ENCODE measurements at regions not wholly inside any gene's neighbourhood (a gene's known extent, or its start where the extent isn't known, plus 50 kb on each side); places are given as distances from the start of the nearest gene placed in this dataset.
A peak's percentile ranks its signal among the peaks of the same experiment; 100 is the strongest.

DNA sequence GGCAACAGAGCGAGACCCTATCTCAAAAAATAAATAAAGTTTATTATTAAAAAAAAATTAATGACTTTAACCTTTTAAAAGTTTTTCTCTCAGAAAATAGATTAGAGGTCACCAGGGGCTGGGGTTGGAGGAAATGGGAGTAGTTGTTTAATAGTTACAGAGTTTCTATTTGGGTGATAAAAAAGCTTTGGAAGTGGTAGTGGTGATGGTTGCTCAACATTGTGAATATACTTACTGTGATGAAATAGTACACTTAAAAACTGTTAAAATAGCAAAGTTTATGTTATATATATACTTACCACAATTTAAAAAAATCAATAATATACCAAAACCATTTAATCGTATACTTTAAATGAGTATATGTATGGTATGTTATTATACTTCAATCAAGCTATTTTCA, 59.6 kb downstream of the ARL6IP4 start:
- no peak for DNase-seq

DNA sequence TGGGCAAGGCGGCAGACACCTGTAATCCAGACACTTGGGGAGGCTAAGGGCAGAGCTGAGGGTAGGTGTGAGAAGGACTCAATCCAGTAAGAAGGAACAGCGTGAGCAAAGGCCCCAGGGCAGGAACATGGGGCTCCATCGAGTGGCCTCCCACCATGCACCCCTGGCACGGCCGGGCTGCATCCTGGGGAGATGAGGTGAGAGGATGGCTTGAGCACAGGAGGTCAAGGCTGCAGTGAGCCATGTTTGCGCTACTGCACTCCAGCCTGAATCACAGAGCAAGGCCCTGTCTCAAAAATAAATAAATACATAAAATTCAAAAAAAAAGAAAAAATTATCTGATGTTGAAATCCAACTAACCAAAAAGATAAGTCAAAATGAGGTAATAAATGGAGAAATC, 58.5 kb downstream of the ARL6IP4 start:
- DNase-seq = no peak

- no peak for DNase-seq
Observed at GRCh38 chr12:123038486-123038885, 58.0 kb downstream of the ARL6IP4 start.

- DNase-seq = no peak
Observed at GRCh38 chr12:123037791-123038190, 57.3 kb downstream of the ARL6IP4 start.

- no peak for DNase-seq
Observed at GRCh38 chr12:123036466-123037285, 56.2 kb downstream of the ARL6IP4 start.

DNA sequence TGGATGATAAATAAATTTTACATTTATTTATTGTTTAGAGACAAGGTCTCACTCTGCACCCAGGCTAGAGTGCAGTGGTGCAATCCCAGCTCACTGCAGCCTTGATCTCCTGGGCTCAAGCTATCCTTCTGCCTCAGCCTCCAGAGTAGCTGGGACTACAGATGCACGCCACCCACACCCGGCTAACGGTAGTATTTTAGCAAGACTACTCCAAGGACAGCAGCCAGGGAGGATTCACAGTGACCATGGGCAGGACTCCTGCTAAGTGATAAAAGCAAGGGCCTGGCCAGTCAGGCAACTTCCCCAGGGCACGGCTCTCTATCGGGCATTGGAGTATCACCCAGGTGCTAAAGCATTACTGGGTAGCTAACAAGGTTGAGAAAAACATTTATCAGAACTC, 55.4 kb downstream of the ARL6IP4 start:
- DNase-seq = no peak

- DNase-seq = no peak
Observed at GRCh38 chr12:123034865-123035264, 54.4 kb downstream of the ARL6IP4 start.

GRCh38 chr12:123034022-123034541, 53.6 kb downstream of the ARL6IP4 start:
- no peak for DNase-seq

DNA sequence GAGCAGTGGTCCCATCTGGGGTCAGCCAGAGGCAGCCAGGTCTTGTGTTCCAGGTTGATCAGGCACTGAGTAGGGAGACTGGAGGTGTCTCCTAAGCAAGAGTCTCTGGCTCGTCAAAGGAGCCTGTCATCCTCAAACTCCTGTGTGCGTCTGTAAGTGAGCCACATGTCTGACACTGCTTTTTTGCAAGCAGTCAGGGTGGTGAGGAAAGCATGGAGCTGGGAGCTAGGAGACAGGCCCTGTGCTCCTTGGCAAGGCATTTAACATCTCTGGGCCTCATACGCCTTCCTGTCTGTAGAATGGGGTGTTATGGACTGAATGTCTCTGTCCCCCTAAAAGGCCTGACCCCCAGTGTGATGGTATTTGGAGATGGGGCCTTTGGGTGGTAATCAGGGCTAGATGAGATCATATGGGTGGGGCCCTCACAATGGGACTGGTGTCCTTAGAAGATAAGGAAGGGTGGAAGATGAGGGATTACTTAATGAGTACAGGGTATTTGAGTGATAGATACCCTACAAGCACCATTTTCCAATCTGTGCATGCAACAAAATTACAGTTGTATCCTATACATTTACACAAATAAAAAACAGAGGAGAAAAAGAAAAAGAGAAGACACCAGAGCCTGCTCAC, 53.0 kb downstream of the ARL6IP4 start:
- no peak for DNase-seq

GRCh38 chr12:123032736-123033391, 52.4 kb downstream of the ARL6IP4 start:
- peak; percentile 66 for DNase-seq
